ENCODE measurements at regions not wholly inside any gene's neighbourhood (a gene's known extent, or its start where the extent isn't known, plus 50 kb on each side); places are given as distances from the start of the nearest gene placed in this dataset.

GRCh38 chr11:19560156-19560555 is 152.5 kb upstream of the NAV2 start (continued):
- TF ChIP-seq CREB1 (IDR thresholded peaks at IDR 0.05) (no peak), CREB1 (CRISPR knock-in tag; IDR thresholded peaks at IDR 0.05) (no peak), NKRF (IDR thresholded peaks at IDR 0.05; ENCODE audit: borderline replicate concordance) (no peak), GATAD2B (IDR thresholded peaks at IDR 0.05; ENCODE audit: borderline replicate concordance) (no peak), TCF7L2 (IDR thresholded peaks at IDR 0.05; ENCODE audit: low read depth, low read length) (no peak), PHB (CRISPR knock-in tag; IDR thresholded peaks at IDR 0.05) (no peak), CREBBP (IDR thresholded peaks at IDR 0.05; ENCODE audit: low read depth, low read length) (no peak)

GRCh38 chr11:19559746-19560145 is 152.9 kb upstream of the NAV2 start:
- TF ChIP-seq RNF2 (IDR thresholded peaks at IDR 0.05) (no peak), TEAD1 (CRISPR knock-in tag; IDR thresholded peaks at IDR 0.05) (no peak)
- POLR2A ChIA-PET, result interaction anchor here (1.0 to 1.1 kb wide), 2 partner anchors 10 to 153 kb away, joined by 3 read pairs; partner anchors contain the start of gene NAV2
- BruUV-seq (replicated peaks), result no TSS peak
- Histone ChIP-seq H3K27me3 (ENCODE audit: control insufficient read depth in 2 of 2, insufficient read depth in 2 of 2, low read length in 2 of 2) (peaks cover 0 to 11% of the 10 kb centered on the region in 2 experiments; a peak in 2 of 5 replicates), H3K36me3 (ENCODE audit: control insufficient read depth, insufficient read depth, low read length) (no peaks in the 10 kb centered on the region), H3K9me3 (replicated peaks; ENCODE audit: control insufficient read depth, insufficient read depth, low read depth, low read length) (no peaks in the 10 kb centered on the region), H3K79me2 (ENCODE audit: control insufficient read depth, insufficient read depth, low read length) (no peaks in the 10 kb centered on the region), H4K20me1 (replicated peaks; ENCODE audit: control insufficient read depth, insufficient read depth, low read length) (peaks cover 3% of the 10 kb centered on the region; the same call in 1 of the 2 replicates), H3K9me1 (ENCODE audit: control insufficient read depth, insufficient read depth, low read length) (no peaks in the 10 kb centered on the region), H3K4me2 (ENCODE audit: insufficient read depth, low read length) (no peak overlapping the region), H3K27ac (ENCODE audit: extremely low read depth, low read depth, low read length) (no peak overlapping the region), H3K4me3 (no peak overlapping the region), H2AFZ (ENCODE audit: low read depth, low read length) (no peak overlapping the region), H3K4me1 (replicated peaks in 1 of 2; ENCODE audit: control insufficient read depth in 2 of 2, insufficient read depth in 2 of 2, low read length in 2 of 2) (peaks cover 0 to 5% of the 10 kb centered on the region in 2 experiments; a peak in 1 of 5 replicates), H3K9ac (ENCODE audit: insufficient read depth in 1 of 2, low read depth in 2 of 2, low read length in 2 of 2) (no peak overlapping the region)
- 0% methylated on average over 6 of the region's 6 CpGs for WGBS (ENCODE audit: insufficient coverage, low coverage, missing lambda C conversion rate)
- CTCF ChIA-PET (ENCODE audit: low intra/inter-chr PET ratio), result interaction anchor here (0.5 kb wide), 1 partner anchor 489 kb away, joined by 3 read pairs; no protein-coding TSS in a partner anchor
- no peak for FAIRE-seq
- DNase-seq (ENCODE audit: extremely low read depth in 1 of 4, low spot score in 3 of 4), result no peak
- no peak for ATAC-seq
- intact Hi-C loops (cut with micrococcal nuclease) (loop anchor here (5.0 kb wide), 1 partner anchor 573 kb away; no protein-coding TSS in a partner anchor), in situ Hi-C loops (cut with MboI) (loop anchor here (5.0 to 10.0 kb wide), 2 partner anchors 485 to 573 kb away; no protein-coding TSS in a partner anchor)
